Peyer's patch (tissue), 4 donors: ENCODE measurements at regions not wholly inside any gene's neighbourhood (a gene's known extent, or its start where the extent isn't known, plus 50 kb on each side); places are given as distances from the start of the nearest gene placed in this dataset.

ENCODE experiments used
- CTCF ChIP-seq, 6 experiments: fragments of 450-650 bp in 4 of 6; fragments of 200-600 bp in 2 of 6; sonication (generic) in 1 of 6; IDR thresholded peaks; one replicate each; pipeline ENCODE4 v1.5.1; 2017 to 2019; ENCODE audit warnings: antibody characterized with exemption in 6 of 6, mild to moderate bottlenecking in 3 of 6, moderate library complexity in 1 of 6
- POLR2A ChIP-seq, 2 donors: fragments of 450-650 bp; IDR thresholded peaks; one replicate each; pipeline ENCODE4 v1.5.1; 2017; ENCODE audit warnings: antibody characterized with exemption in 2 of 2, mild to moderate bottlenecking in 2 of 2, moderate library complexity in 2 of 2

- TF ChIP-seq CTCF (IDR thresholded peaks at IDR 0.05): no peak
- no peak for TF ChIP-seq POLR2A (IDR thresholded peaks at IDR 0.05)
These were observed 53.0 kb downstream of the ZC3H11B start for GRCh38 chr1:219559899-219560298.
